ENCODE measurements at regions not wholly inside any gene's neighbourhood (a gene's known extent, or its start where the extent isn't known, plus 50 kb on each side); places are given as distances from the start of the nearest gene placed in this dataset.
"Not testable (repeated sequence)": the region's sequence is repeated elsewhere in the genome, so short reads cannot be mapped to it uniquely, and the experiment has no call there.

DNA sequence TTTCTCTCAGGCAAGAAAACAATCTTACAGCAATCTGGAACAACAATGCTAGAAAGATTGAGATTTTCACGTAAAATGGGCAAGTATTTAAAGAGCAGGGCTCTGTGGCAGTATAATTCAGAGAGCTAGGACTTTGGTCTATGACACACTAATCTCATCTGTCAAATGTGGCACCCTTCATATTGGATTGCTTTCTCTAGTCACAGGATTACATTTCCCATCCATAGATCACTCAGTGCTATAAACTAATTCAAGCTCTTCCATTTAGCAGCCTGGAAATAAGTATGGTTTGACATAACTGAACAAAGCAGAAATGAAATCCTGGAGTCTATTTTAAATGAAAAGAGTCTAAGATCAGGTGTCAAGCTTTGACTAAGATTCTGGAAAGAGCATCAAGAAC, 263.1 kb upstream of the TMPRSS15 start:
- H3K4me3 ChIP-seq (ENCODE audit: low read length): no peak overlapping the region
- no peak for DNase-seq (ENCODE audit: low read depth, low spot score)

DNA sequence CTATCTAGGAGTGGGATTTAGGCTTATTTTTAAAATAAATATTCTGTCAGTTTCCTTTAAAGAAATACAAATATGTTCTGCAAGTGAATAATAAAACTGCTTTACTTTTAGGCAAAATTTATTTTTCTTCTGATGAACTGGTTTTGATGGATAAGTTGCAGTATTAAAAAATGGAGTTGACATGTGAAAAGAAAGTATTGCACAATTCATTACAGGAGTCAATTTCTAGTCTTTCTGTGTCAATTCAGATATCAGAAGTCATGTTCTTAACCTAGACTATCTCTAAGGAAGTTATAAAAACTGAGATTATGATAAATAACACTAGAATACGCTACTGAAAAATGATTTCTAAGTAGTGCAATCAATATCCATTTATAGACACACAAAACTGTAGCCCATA, 270.2 kb upstream of the TMPRSS15 start:
- no peak for DNase-seq (ENCODE audit: low read depth, low spot score)

DNA sequence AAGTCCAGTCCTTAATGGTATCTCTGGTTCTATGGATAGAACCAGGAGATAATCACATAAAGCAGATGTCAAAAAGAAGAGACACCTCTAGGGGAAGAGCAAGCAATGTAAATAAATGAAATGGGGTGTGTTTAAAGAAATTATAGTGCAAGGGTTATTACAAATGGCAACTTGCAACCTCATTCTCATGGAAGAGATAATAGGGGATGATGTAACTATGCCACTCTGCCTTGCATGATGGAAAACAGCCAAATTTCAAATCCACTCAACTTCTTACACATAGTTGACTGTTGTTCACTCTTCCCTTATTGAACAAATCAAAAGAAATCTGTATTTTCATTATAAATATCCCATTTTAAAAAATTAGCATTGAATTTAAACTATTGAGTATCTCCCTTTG, 274.0 kb upstream of the TMPRSS15 start:
- no peak overlapping the region for H3K4me3 ChIP-seq (ENCODE audit: low read length)
- no peak for DNase-seq (ENCODE audit: low read depth, low spot score)

More for the DNA sequence above, 270.2 kb upstream of the TMPRSS15 start:
- H3K4me3 ChIP-seq (ENCODE audit: low read length): no peak overlapping the region

DNA sequence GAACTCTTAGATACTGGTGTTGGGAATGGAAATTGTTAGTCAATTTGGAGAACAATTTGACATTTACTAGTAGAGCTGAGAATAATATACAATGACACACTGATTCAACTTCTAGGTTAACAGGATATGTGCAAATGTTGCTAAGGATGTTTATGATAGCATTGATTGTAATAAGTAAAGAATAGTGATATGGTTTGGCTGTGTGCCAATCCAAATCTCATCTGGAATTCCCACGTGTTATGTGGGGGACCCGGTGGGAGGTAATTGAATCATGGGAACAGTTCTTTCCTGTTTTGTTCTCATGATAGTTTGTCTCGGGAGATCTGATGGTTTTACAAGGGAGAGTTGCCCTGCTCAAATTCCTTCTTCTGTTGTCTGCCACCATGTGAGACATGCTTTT, 302.4 kb upstream of the TMPRSS15 start:
- no peak overlapping the region for H3K4me3 ChIP-seq (ENCODE audit: low read length)
- no peak for DNase-seq (ENCODE audit: low read depth, low spot score)

DNA sequence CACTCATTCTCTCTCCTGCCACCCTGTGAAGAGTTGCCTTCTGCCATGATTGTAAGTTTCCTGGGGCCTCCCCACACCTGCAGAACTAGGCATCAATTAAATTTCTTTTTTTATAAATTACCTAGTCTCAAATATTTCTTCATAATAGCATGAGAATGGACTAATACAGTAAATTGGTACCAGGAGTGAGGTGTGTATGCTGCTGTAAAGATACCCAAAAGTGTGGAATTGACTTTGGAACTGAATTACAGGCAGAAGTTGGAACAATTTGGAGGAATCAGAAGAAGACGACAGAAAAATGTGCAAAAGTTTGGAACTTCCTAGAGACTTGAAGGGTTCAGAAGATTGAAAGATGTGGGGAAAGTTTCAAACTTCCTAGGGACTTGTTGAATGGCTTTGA, 308.1 kb upstream of the TMPRSS15 start:
- no peak overlapping the region for H3K4me3 ChIP-seq (ENCODE audit: low read length)
- no peak for DNase-seq (ENCODE audit: low read depth, low spot score)

DNA sequence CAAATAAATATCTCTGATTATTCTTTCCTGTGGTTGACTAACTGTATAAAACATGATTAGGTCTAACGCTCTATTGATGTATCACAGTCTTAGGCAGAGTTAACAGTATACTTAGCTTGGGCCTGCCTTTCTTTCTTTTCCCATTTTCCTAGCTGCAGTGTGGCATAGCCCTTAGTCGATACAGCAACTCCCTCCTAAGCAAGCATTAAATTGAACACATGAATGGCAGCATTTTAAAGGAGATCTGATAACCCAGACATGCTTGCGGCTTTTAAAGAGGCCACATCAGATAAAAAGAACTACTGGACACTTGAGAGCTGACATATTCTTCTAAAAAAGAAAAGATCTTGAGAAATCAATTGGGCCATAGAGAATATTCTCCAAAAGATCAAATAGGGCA, 312.0 kb upstream of the TMPRSS15 start:
- no peak overlapping the region for H3K4me3 ChIP-seq (ENCODE audit: low read length)
- DNase-seq (ENCODE audit: low read depth, low spot score): no peak

DNA sequence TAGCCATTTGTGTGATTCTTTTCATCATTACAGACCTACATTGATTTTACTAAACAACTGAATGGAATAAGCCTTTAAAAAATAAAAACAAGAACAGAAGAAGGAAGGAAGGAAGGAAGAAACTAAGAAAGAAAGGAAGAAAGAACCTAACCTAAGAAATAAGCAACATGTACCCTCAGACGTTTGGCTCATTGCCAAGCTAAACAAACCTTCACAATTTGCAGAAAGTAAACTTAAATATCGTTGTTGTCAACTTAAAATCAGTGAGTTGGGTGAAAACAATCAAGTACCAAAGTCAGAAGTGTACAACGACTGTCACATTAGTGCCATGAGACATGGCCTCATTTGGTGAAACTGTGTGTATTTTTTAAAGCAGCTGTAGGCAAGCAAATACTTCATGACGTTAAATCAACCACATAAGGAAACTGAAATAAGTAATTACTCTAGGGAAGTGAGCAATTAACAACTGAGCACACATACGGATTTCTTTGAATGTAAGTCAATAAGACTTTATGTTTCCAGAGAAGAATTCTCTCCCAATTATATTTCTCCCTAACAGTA, 313.1 kb upstream of the TMPRSS15 start:
- no peak for DNase-seq (ENCODE audit: low read depth, low spot score)
- no peak overlapping the region for H3K4me3 ChIP-seq (ENCODE audit: low read length)

GRCh38 chr21:18722193-18722592, 318.6 kb upstream of the TMPRSS15 start:
- no peak overlapping the region for H3K4me3 ChIP-seq (ENCODE audit: low read length)

GRCh38 chr21:18723171-18723570, 319.6 kb upstream of the TMPRSS15 start:
- H3K4me3 ChIP-seq (ENCODE audit: low read length): no peak overlapping the region
- no peak for DNase-seq (ENCODE audit: low read depth, low spot score)

More at GRCh38 chr21:18722193-18722592, 318.6 kb upstream of the TMPRSS15 start:
- no peak for DNase-seq (ENCODE audit: low read depth, low spot score)

GRCh38 chr21:18725653-18726052, 322.1 kb upstream of the TMPRSS15 start:
- H3K4me3 ChIP-seq (ENCODE audit: low read length): no peak overlapping the region
- DNase-seq (ENCODE audit: low read depth, low spot score): no peak

DNA sequence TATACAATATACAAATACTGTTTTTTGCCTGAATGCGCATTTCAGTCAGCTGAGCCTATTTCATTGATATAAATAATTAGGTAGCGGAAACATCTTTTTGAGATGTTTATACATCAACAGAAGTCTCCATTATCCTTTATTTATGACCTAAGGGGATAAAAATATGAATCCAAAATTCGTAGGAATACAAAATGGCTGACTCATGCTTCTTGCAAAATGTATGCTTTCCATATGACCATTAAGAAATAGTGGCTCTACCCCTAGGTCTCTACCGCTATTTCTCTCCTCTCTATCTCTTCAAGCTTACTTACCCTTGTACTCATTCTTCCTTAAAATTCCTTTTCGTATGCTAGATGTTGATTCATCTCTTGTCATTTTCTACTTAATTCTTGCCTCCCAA, 338.4 kb upstream of the TMPRSS15 start:
- no peak for DNase-seq (ENCODE audit: low read depth, low spot score)
- H3K4me3 ChIP-seq (ENCODE audit: low read length): no peak overlapping the region

DNA sequence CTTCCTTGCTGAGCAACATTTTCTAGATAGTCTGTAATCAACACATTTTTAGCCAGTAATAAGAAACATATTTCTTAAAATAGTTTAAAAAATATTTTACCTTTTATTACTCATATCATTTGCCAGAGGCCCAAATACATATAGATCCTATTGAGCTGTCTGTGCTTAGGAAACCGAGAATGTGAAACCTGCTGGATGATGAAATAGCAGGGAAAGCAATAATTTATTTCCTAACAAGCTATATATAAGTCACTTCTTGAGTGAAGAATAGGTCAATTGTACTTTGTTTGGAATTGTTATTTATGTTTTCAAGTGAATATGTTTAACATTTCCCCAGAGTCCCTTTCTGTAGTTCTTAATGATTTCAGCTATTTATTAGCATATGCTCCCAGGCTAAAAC, 339.9 kb upstream of the TMPRSS15 start:
- H3K4me3 ChIP-seq (ENCODE audit: low read length): no peak overlapping the region
- no peak for DNase-seq (ENCODE audit: low read depth, low spot score)

DNA sequence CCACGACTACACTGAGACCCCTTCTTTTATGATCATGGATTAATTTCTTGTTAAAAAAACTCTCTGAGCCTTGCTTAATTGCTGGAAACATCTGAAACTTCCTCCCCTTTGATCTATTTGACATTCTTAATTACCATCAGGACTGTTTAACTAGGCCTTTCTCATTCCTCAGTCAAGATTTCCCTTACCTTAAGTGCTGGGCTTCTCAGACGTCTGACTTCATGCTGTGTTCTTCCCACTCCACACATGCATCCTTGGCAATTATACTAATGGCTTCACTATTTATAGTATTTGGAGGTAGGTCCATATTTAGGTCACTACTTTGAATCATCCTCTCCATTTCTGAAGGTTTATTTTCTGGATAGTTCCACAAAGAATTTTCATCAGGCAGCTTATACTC, 341.3 kb upstream of the TMPRSS15 start:
- DNase-seq (ENCODE audit: low read depth, low spot score): no peak
- H3K4me3 ChIP-seq (ENCODE audit: low read length): no peak overlapping the region

DNA sequence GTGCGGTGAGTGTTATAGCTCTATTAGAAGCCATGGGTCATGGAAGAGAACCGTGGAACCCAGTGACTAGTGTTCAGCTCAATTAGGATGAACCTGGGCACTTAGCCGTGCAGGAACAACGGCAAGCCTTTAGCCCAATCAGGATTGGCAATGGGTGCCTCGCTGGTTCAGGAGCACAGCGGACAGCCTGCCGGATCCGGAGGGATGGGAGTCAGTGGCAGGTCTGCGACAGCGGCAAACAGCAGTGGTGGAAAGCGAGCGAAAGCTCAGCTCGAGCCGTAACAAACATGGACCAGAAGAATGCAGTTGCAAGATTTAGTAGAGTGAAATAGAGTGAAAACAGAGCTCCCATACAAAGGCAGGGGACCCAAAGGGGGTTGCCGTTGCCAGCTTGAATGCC, 349.3 kb upstream of the TMPRSS15 start:
- not testable (repeated sequence) for DNase-seq (ENCODE audit: low read depth, low spot score); H3K4me3 ChIP-seq (ENCODE audit: low read length)

GRCh38 chr21:18756272-18756671, 352.7 kb upstream of the TMPRSS15 start:
- DNase-seq (ENCODE audit: low read depth, low spot score): not testable (repeated sequence)

DNA sequence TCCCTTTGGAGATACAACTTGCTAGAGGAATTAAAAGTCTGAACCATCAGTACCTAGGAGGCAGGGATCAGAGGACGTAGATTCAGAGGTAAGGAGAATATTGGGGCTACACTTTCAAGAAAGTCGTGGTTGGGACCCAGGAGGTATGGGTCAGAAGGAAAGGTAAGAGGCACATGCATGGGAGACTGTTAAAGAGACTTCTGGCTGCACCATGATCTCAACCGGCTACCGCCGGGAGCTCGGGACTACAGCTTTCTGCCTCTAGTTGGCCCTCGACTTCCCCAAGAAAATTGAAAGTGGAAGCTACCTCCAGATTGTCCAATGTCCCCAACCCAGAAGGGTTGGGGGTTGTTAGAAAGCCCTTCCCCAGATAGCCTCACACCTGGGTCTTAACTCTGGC, 355.7 kb upstream of the TMPRSS15 start:
- no peak for DNase-seq (ENCODE audit: low read depth, low spot score)
- H3K4me3 ChIP-seq (ENCODE audit: low read length): no peak overlapping the region

More at GRCh38 chr21:18756272-18756671, 352.7 kb upstream of the TMPRSS15 start:
- not testable (repeated sequence) for H3K4me3 ChIP-seq (ENCODE audit: low read length)

GRCh38 chr21:18759751-18760161, 356.2 kb upstream of the TMPRSS15 start:
- no peak overlapping the region for H3K4me3 ChIP-seq (ENCODE audit: low read length)
- no peak for DNase-seq (ENCODE audit: low read depth, low spot score)

DNA sequence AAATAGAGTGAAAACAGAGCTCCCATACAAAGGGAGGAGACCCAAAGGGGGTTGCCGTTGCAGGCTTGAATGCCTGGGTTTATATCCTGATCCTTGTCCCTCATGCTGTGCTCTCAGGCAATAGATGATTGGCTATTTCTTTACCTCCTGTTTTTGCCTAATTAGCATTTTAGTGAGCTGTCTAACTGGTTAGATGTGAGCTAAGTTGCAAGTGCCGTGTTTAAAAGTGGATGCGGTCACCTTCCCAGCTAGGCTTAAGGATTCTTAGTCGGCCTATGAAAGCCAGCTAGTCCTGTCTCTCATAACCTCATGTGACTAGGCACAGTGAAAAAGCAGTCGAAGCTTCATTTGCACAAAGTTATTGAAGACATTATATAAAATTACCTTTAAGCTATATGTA, 356.7 kb upstream of the TMPRSS15 start:
- H3K4me3 ChIP-seq (ENCODE audit: low read length): no peak overlapping the region
- DNase-seq (ENCODE audit: low read depth, low spot score): no peak

GRCh38 chr21:18764720-18765119, 361.1 kb upstream of the TMPRSS15 start:
- no peak overlapping the region for H3K4me3 ChIP-seq (ENCODE audit: low read length)
- no peak for DNase-seq (ENCODE audit: low read depth, low spot score)

DNA sequence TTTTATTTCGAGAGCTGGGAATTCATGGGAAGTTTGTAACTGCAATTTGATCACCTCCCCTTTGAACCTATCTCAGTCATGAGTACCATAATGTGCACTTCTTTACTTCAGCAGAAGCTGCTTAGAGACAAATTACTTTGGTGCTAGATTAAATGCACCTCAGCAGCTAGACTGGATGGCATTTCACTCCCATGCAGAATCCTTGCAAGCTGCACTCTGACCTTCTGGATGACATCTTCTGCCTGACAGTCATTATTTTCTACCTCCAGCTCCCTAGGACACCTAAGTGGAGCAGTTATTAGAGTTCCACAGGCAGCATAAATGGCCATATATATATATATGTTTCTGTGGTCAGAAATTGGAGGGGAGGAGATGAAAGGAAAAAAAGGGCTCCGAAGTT, 366.0 kb upstream of the TMPRSS15 start:
- H3K4me3 ChIP-seq (ENCODE audit: low read length): no peak overlapping the region
- no peak for DNase-seq (ENCODE audit: low read depth, low spot score)

GRCh38 chr21:18771845-18772380, 368.3 kb upstream of the TMPRSS15 start:
- peak; percentile 0 for DNase-seq (ENCODE audit: low read depth, low spot score)
- no peak overlapping the region for H3K4me3 ChIP-seq (ENCODE audit: low read length)

All from Jurkat, Clone E6-1 (cell line).